Colonic mucosa (tissue), 4 donors: ENCODE measurements at regions not wholly inside any gene's neighbourhood (a gene's known extent, or its start where the extent isn't known, plus 50 kb on each side); places are given as distances from the start of the nearest gene placed in this dataset.
"Not testable (repeated sequence)": the region's sequence is repeated elsewhere in the genome, so short reads cannot be mapped to it uniquely, and the experiment has no call there.

Experiments
- DNase-seq: peaks from one replicate; pipeline ENCODE4 v3.0.0-alpha.2; 2020
- H3K27ac ChIP-seq: fragments of 200-600 bp; one replicate; pipeline ENCODE4 v1.8.0; 2021
- H3K27me3 ChIP-seq: fragments of 200-600 bp; one replicate; pipeline ENCODE4 v1.8.0; 2021
- H3K36me3 ChIP-seq: fragments of 200-600 bp; one replicate; pipeline ENCODE4 v1.8.0; 2021
- H3K4me1 ChIP-seq: fragments of 200-600 bp; one replicate; pipeline ENCODE4 v1.8.0; 2021; ENCODE audit warnings: mild to moderate bottlenecking
- H3K4me3 ChIP-seq: fragments of 200-600 bp; one replicate; pipeline ENCODE4 v1.8.0; 2021
- H3K9ac ChIP-seq, 2 donors: one replicate each; pipeline ENCODE4 v1.7.0; 2013; ENCODE audit warnings: control low read depth in 2 of 2, low read depth in 2 of 2, low read length in 2 of 2
- H3K9me3 ChIP-seq: fragments of 200-600 bp; one replicate; pipeline ENCODE4 v1.8.0; 2021
- intact Hi-C: fragments of 100-400 bp; cut with DNase I; formaldehyde crosslinking; loops from one replicate; pipeline ENCODE4 v1.14.1; 2022
- TF ChIP-seq, protein P1 (sequence below): fragments of 200-600 bp; IDR thresholded peaks from one replicate; pipeline ENCODE4 v1.8.0; 2022; ENCODE audit warnings: antibody characterized with exemption, mild to moderate bottlenecking
- donor health status: healthy.
- donor health status: DM: no; HTN: no; CAD: no.
- donor health status: DM: no; HTN: no; CAD: no.

DNA sequence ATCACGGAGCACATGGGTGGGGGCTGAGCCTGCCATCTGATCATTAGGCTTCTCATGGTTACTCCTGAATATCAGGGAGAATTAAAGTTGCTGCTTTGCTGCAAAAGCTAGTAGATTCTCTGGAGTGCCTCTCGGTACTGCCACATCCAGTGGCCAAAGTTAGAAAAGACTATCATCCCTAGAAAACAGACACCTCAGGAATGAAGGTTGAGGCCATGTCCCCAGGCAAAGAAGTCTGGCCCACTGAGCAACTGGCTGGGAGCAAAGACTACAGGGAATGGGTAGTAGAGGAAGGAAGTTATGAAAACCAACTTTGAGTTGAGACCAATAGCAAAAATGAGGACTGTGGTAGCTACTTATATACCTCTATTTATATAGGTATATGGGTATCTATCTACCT, 258.7 kb downstream of the EFCAB11 start:
- H3K9me3 ChIP-seq = no peaks in the 10 kb centered on the region
- no peak for DNase-seq
- no peak overlapping the region for H3K27ac ChIP-seq

DNA sequence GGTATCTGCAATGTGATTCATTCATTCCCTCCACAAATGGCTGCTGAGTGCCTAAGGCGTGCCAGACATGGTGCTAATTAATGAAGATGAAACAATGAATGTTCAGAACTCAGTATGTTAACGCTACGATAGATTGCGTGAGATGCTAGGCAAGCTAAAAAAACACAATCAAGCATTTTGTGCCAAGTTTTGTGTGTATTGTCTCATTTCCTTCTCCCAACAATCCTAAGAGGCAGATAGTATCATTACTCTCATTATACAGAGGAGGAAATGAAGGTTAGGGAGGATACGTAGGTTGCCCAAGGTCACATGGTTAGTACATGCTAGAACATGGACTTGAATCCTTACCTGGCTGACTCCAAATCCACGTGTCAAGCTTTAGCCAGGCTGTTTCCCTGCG, 264.4 kb downstream of the EFCAB11 start:
- Histone ChIP-seq H3K27me3 (no peaks in the 10 kb centered on the region), H3K4me1 (no peaks in the 10 kb centered on the region), H3K36me3 (no peaks in the 10 kb centered on the region), H3K9me3 (no peaks in the 10 kb centered on the region), H3K27ac (no peak overlapping the region), H3K4me3 (no peak overlapping the region), H3K9ac (no peak overlapping the region)
- TF ChIP-seq, protein P1, sequence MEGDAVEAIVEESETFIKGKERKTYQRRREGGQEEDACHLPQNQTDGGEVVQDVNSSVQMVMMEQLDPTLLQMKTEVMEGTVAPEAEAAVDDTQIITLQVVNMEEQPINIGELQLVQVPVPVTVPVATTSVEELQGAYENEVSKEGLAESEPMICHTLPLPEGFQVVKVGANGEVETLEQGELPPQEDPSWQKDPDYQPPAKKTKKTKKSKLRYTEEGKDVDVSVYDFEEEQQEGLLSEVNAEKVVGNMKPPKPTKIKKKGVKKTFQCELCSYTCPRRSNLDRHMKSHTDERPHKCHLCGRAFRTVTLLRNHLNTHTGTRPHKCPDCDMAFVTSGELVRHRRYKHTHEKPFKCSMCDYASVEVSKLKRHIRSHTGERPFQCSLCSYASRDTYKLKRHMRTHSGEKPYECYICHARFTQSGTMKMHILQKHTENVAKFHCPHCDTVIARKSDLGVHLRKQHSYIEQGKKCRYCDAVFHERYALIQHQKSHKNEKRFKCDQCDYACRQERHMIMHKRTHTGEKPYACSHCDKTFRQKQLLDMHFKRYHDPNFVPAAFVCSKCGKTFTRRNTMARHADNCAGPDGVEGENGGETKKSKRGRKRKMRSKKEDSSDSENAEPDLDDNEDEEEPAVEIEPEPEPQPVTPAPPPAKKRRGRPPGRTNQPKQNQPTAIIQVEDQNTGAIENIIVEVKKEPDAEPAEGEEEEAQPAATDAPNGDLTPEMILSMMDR = no peak
- intact Hi-C loops = no loop called here
- no peak for DNase-seq

More for the DNA sequence above, 258.7 kb downstream of the EFCAB11 start:
- Histone ChIP-seq H3K36me3 (no peaks in the 10 kb centered on the region), H3K4me3 (no peak overlapping the region), H3K4me1 (peaks cover under 1% of the 10 kb centered on the region), H3K27me3 (no peaks in the 10 kb centered on the region), H3K9ac (no peak overlapping the region)
- intact Hi-C loops = no loop called here
- TF ChIP-seq, protein P1 = no peak

DNA sequence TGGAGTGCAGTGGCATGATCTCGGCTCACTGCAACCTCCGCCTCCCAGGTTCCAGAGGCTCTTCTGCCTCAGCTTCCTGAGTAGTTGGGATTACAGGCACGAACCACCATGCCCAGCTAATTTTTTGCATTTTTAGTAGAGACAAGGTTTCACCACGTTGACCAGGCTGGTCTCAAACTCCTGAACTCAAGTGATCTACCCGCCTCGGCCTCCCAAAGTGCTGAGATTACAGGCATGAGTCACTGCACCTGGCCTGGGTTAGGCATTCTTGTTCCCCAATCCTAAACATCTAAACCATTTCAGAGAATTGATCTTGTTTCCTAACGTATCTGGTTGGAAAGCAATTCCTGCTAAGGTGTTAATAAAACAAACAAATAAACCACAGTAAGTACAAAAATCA, 264.8 kb downstream of the EFCAB11 start:
- DNase-seq, H3K4me1 ChIP-seq, intact Hi-C loops, H3K4me3 ChIP-seq, H3K36me3 ChIP-seq, H3K27me3 ChIP-seq, H3K9ac ChIP-seq, H3K27ac ChIP-seq, H3K9me3 ChIP-seq: not testable (repeated sequence)

DNA sequence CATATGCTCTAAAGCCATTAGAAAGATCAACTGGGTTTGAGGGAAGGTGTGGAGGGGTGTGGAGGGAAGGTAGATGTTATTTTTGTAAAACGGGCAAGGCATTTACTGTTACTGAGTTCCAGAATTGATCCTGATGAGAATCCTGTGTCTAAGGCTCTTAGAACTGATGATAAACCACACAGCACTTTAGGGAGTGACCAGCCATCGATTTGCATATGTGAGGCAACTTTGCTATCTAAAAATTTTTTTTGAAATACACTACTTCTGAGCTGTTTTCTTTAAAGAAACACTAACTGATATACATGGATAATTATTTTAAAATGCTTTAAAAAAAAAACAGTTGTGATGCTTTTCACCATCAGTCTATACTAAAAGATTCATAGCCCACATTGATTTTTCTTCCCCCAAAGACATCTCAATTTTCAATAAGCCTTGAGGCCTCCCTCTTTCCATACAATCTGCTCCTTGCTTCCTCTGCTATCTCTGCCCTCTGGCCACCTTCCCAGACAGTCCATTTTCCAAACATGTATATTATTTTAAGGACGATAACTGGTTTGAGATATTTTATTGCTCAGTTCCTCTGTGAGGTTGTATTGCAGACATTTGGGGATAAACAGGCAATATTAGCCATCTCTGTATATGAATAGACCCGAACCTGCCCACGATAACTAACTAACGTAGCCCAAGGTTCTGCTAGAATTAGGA, 265.9 kb downstream of the EFCAB11 start:
- no peaks in the 10 kb centered on the region for H3K4me1 ChIP-seq
- H3K4me3 ChIP-seq = no peak overlapping the region
- DNase-seq = no peak
- intact Hi-C loops = no loop called here
- no peaks in the 10 kb centered on the region for H3K9me3 ChIP-seq
- no peaks in the 10 kb centered on the region for H3K27me3 ChIP-seq
- no peak overlapping the region for H3K27ac ChIP-seq
- TF ChIP-seq, protein P1 = no peak
- no peaks in the 10 kb centered on the region for H3K36me3 ChIP-seq
- H3K9ac ChIP-seq = no peak overlapping the region

DNA sequence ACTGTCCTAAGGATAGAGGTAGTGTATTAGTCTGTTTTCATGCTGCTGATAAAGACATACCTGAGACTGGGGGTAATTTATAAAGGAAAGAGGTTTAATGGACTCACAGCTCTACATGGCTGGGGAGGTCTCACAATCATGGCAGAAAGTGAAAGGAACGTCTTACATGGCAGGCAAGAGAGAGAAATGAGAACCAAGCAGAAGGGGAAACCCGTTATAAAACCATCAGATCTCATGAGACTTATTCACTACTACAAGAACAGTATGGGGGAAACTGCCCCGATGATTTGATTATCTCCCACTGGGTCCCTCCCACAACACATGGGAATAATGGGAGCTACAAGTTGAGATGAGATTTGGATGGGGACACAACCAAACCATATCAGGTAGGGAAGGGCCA, 267.4 kb downstream of the EFCAB11 start:
- DNase-seq, H3K27me3 ChIP-seq, H3K9ac ChIP-seq, intact Hi-C loops, H3K27ac ChIP-seq, H3K9me3 ChIP-seq, H3K36me3 ChIP-seq, H3K4me3 ChIP-seq, H3K4me1 ChIP-seq: not testable (repeated sequence)

DNA sequence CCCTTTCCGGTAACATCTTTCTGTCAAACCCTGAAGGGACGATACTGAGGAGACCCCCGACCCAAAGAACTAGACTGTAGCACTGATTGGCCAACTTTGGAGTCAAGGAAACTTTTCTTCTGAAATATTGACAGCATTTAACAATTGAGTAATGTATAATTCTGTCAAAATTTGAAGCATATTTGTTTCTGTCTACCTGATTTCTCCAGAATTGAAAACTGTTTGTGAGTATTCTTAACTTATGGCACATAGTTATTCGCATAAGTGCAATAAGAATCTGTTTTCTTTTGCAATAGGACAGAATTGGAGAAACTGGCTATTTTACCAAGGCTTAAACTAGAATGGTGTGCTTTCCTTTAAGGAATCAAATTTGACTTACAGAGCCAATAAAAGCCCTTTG, 267.1 kb upstream of the FOXN3 start:
- Histone ChIP-seq H3K4me1 (no peaks in the 10 kb centered on the region), H3K9ac (no peak overlapping the region), H3K27ac (no peak overlapping the region), H3K27me3 (no peaks in the 10 kb centered on the region), H3K36me3 (no peaks in the 10 kb centered on the region), H3K9me3 (no peaks in the 10 kb centered on the region), H3K4me3 (no peak overlapping the region)
- TF ChIP-seq, protein P1 = no peak
- intact Hi-C loops = no loop called here
- DNase-seq = no peak
